CD14-positive monocyte (primary cell): ENCODE measurements at regions not wholly inside any gene's neighbourhood (a gene's known extent, or its start where the extent isn't known, plus 50 kb on each side); places are given as distances from the start of the nearest gene placed in this dataset.

Source experiments
- DNase-seq, 3 donors: peaks; one replicate each; pipeline ENCODE4 v3.0.0-alpha.2; 2011 to 2022
- H2AFZ ChIP-seq: 2 replicates; pipeline ENCODE4 v1.6.0; 2012; ENCODE audit warnings: mild to moderate bottlenecking, low read depth, low read length, inconsistent platforms; ENCODE audit not compliant: insufficient read depth, poor library complexity, severe bottlenecking
- H3K27ac ChIP-seq, 2 donors: 1 replicate in 1 of 2; 2 replicates in 1 of 2; pipeline ENCODE4 v1.5.1; 2012 to 2013; ENCODE audit warnings: low read length in 2 of 2, control low read depth in 1 of 2, inconsistent platforms in 1 of 2, low read depth in 1 of 2, mild to moderate bottlenecking in 1 of 2
- H3K27me3 ChIP-seq, 2 donors: one replicate each; pipeline versions ENCODE4 v1.6.0 to v1.6.1; 2011 to 2013; ENCODE audit warnings: low read length in 2 of 2; ENCODE audit not compliant: control insufficient read depth in 2 of 2, insufficient read depth in 2 of 2
- H3K36me3 ChIP-seq, 2 donors: replicated peaks in 1 of 2; 1 replicate in 1 of 2; 2 replicates in 1 of 2; pipeline versions ENCODE4 v1.5.1 to v1.6.1; 2012 to 2013; ENCODE audit warnings: low read length in 2 of 2, control low read depth in 1 of 2, inconsistent platforms in 1 of 2, mild to moderate bottlenecking in 1 of 2; ENCODE audit not compliant: insufficient read depth in 2 of 2, control insufficient read depth in 1 of 2
- H3K4me1 ChIP-seq, 2 donors: 1 replicate in 1 of 2; 2 replicates in 1 of 2; pipeline versions ENCODE4 v1.5.1 to v1.6.1; 2012 to 2013; ENCODE audit warnings: low read length in 2 of 2, control low read depth in 1 of 2, inconsistent platforms in 1 of 2, mild to moderate bottlenecking in 1 of 2, moderate library complexity in 1 of 2; ENCODE audit not compliant: insufficient read depth in 2 of 2, control insufficient read depth in 1 of 2
- H3K4me2 ChIP-seq: replicated peaks from 2 replicates; pipeline ENCODE3; 2012; ENCODE audit warnings: low read length, moderate library complexity, mild to moderate bottlenecking; ENCODE audit not compliant: poor library complexity, severe bottlenecking; ENCODE audit errors: extremely low read depth
- H3K4me3 ChIP-seq, 3 experiments: fragments of 200-600 bp in 1 of 3; sonication (generic) in 1 of 3; replicated peaks in 1 of 3; 1 replicate in 2 of 3; 2 replicates in 1 of 3; pipeline ENCODE4 v1.5.1; 2011 to 2013; ENCODE audit warnings: low read length in 3 of 3, mild to moderate bottlenecking in 3 of 3, control low read depth in 2 of 3, low read depth in 2 of 3, inconsistent platforms in 1 of 3, moderate library complexity in 1 of 3
- H3K79me2 ChIP-seq: 2 replicates; pipeline ENCODE4 v1.6.0; 2012; ENCODE audit warnings: mild to moderate bottlenecking, control low read depth, inconsistent platforms, low read length, moderate library complexity; ENCODE audit not compliant: insufficient read depth
- H3K9ac ChIP-seq: 2 replicates; pipeline ENCODE4 v1.6.0; 2017; ENCODE audit warnings: low read length, mild to moderate bottlenecking; ENCODE audit not compliant: insufficient read depth, poor library complexity, severe bottlenecking
- H3K9me3 ChIP-seq, 2 donors: replicated peaks in 1 of 2; 1 replicate in 1 of 2; 2 replicates in 1 of 2; pipeline versions ENCODE4 v1.5.1 to v1.6.1; 2012 to 2013; ENCODE audit warnings: low read length in 2 of 2, control low read depth in 1 of 2; ENCODE audit not compliant: control insufficient read depth in 1 of 2, insufficient read depth in 1 of 2
- H4K20me1 ChIP-seq: 2 replicates; pipeline ENCODE4 v1.6.0; 2012; ENCODE audit warnings: mild to moderate bottlenecking, low read length, control low read depth, moderate library complexity; ENCODE audit not compliant: insufficient read depth
- H3K27ac Mint-ChIP-seq, 7 donors: one replicate each; pipeline ENCODE4 v1.8.0; 2020; ENCODE audit warnings: mild to moderate bottlenecking in 7 of 7, mixed read lengths in 7 of 7, moderate library complexity in 6 of 7, inconsistent platforms in 2 of 7
- H3K27me3 Mint-ChIP-seq, 3 donors: one replicate each; pipeline ENCODE4 v1.8.0; 2021 to 2022; ENCODE audit warnings: low read depth in 3 of 3, mild to moderate bottlenecking in 3 of 3, mixed read lengths in 3 of 3, moderate library complexity in 3 of 3, inconsistent platforms in 1 of 3
- H3K36me3 Mint-ChIP-seq, 2 donors: one replicate each; pipeline ENCODE4 v1.8.0; 2020; ENCODE audit warnings: mixed read lengths in 2 of 2, inconsistent platforms in 1 of 2, mild to moderate bottlenecking in 1 of 2
- H3K4me1 Mint-ChIP-seq: one replicate; pipeline ENCODE4 v1.8.0; 2020; ENCODE audit warnings: mild to moderate bottlenecking, mixed read lengths
- H3K4me3 Mint-ChIP-seq, 2 donors: one replicate each; pipeline ENCODE4 v1.8.0; 2020; ENCODE audit warnings: mild to moderate bottlenecking in 2 of 2, mixed read lengths in 2 of 2, moderate library complexity in 1 of 2
- H3K9me3 Mint-ChIP-seq, 7 donors: one replicate each; pipeline ENCODE4 v1.8.0; 2020 to 2022; ENCODE audit warnings: mixed read lengths in 7 of 7, mild to moderate bottlenecking in 6 of 7, moderate library complexity in 6 of 7, inconsistent platforms in 2 of 7
- WGBS: methylation state at CpG from one replicate; pipeline ENCODE4 v1.1.5; 2013; ENCODE audit warnings: missing lambda C conversion rate; ENCODE audit not compliant: insufficient coverage; 5-methylcytosine and 5-hydroxymethylcytosine counted together
- intact Hi-C, 2 donors: fragments of 100-400 bp; cut with micrococcal nuclease; formaldehyde crosslinking; loops; one replicate each; pipeline versions ENCODE4 v1.15.0 to v1.15.1; 2023
- TF ChIP-seq, protein P1 (sequence below): fragments of 200-600 bp; IDR thresholded peaks from one replicate; pipeline ENCODE4 v1.8.0; 2022; ENCODE audit warnings: antibody characterized with exemption, mild to moderate bottlenecking

DNA sequence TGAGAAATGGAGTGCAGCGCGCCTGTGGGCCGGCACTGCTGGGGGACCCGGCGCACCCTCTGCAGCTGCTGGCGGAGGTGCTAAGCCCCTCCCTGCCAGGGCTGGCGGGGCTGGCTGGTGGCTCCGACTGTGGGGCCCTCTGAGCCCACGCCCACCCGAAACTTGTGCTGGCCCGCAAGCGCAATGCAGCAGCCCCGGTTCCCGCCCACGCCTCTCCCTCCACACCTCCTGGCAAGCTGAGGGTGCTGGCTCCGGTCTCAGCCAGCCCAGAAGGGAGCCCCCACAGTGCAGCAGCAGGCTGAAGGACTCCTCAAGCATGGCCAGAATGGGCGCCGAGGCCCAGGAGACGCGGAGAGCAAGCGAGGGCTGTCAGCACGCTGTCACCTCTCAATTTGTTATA lies 1063.0 kb upstream of the AUTS2 start:
- H3K4me3 ChIP-seq = no peak overlapping the region
- no peaks in the 10 kb centered on the region for H3K36me3 ChIP-seq
- no peak overlapping the region for H2AFZ ChIP-seq
- H4K20me1 ChIP-seq = no peaks in the 10 kb centered on the region
- Mint-ChIP-seq H3K36me3 (no peaks in the 10 kb centered on the region), H3K9me3 (peaks cover 11 to 22% (median 18%) of the 10 kb centered on the region in 7 donors), H3K4me3 (no peak overlapping the region), H3K27ac (no peak overlapping the region), H3K27me3 (no peaks in the 10 kb centered on the region), H3K4me1 (no peaks in the 10 kb centered on the region)
- H3K4me2 ChIP-seq = no peak overlapping the region
- H3K27ac ChIP-seq = no peak overlapping the region
- peaks cover 9 to 20% of the 10 kb centered on the region in 2 donors for H3K9me3 ChIP-seq
- no peaks in the 10 kb centered on the region for H3K79me2 ChIP-seq
- no peak for DNase-seq
- TF ChIP-seq, protein P1, sequence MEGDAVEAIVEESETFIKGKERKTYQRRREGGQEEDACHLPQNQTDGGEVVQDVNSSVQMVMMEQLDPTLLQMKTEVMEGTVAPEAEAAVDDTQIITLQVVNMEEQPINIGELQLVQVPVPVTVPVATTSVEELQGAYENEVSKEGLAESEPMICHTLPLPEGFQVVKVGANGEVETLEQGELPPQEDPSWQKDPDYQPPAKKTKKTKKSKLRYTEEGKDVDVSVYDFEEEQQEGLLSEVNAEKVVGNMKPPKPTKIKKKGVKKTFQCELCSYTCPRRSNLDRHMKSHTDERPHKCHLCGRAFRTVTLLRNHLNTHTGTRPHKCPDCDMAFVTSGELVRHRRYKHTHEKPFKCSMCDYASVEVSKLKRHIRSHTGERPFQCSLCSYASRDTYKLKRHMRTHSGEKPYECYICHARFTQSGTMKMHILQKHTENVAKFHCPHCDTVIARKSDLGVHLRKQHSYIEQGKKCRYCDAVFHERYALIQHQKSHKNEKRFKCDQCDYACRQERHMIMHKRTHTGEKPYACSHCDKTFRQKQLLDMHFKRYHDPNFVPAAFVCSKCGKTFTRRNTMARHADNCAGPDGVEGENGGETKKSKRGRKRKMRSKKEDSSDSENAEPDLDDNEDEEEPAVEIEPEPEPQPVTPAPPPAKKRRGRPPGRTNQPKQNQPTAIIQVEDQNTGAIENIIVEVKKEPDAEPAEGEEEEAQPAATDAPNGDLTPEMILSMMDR = no peak
- H3K27me3 ChIP-seq = no peaks in the 10 kb centered on the region
- 97% methylated on average over 15 of the region's 22 CpGs for WGBS
- intact Hi-C loops = no loop called here
- H3K4me1 ChIP-seq = no peaks in the 10 kb centered on the region
- no peak overlapping the region for H3K9ac ChIP-seq

DNA sequence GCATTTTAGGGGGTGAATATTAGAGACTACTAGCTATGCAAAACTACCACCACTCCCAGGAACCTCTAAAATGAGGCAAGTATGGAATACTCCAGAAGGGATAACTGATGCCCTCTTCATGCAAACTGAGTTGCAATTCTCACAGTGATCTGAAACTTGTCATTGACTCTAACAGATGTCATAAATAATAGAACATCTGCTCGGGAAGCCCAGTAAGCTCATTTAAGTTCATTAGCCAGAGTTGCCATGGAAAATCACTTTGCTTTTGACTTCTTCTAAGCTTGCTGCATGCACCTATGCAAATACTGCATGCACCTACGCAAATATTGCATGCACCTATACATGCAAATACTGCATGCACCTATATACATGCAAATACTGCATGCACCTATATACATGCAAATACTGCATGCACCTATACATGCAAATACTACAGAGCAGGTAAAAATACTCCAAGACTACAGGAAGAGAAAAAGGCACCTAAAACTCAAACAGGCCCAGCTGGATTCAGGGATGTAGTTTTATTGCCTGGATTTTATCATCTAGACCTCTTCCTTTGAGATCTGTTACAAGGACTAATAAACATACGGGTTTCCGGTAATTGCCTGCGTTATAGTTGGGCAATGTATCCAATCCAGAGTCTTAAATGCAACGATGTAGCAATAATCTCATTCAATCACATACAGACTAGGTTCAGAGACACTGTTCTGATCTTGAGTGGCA lies 1061.1 kb upstream of the AUTS2 start:
- H3K79me2 ChIP-seq = no peaks in the 10 kb centered on the region
- no peaks in the 10 kb centered on the region for H3K27me3 ChIP-seq
- H3K4me3 ChIP-seq = no peak overlapping the region
- TF ChIP-seq, protein P1 = no peak
- 100% methylated on average over 3 of the region's 6 CpGs for WGBS
- no peak overlapping the region for H3K27ac Mint-ChIP-seq
- no peaks in the 10 kb centered on the region for H3K27me3 Mint-ChIP-seq
- no peak overlapping the region for H3K4me3 Mint-ChIP-seq
- no peak overlapping the region for H2AFZ ChIP-seq
- intact Hi-C loops = no loop called here
- H3K9me3 Mint-ChIP-seq = peaks cover 9 to 21% (median 18%) of the 10 kb centered on the region in 7 donors
- H3K4me1 ChIP-seq = no peaks in the 10 kb centered on the region
- H3K4me2 ChIP-seq = no peak overlapping the region
- no peaks in the 10 kb centered on the region for H3K36me3 ChIP-seq
- no peaks in the 10 kb centered on the region for H3K4me1 Mint-ChIP-seq
- no peak overlapping the region for H3K27ac ChIP-seq
- no peak overlapping the region for H3K9ac ChIP-seq
- no peaks in the 10 kb centered on the region for H3K36me3 Mint-ChIP-seq
- no peaks in the 10 kb centered on the region for H4K20me1 ChIP-seq
- H3K9me3 ChIP-seq = peaks cover 11 to 21% of the 10 kb centered on the region in 2 donors
- no peak for DNase-seq
